HepG2 (cell line): ENCODE measurements at regions not wholly inside any gene's neighbourhood (a gene's known extent, or its start where the extent isn't known, plus 50 kb on each side); places are given as distances from the start of the nearest gene placed in this dataset.

Experiments used
- CHCHD3 ChIP-seq: sonication (generic); formaldehyde crosslinking; IDR thresholded peaks from 2 replicates; pipeline ENCODE4 v1.8.0; 2022; ENCODE audit warnings: mild to moderate bottlenecking, missing genetic modification reagents, moderate library complexity
- CREM ChIP-seq, 2 experiments: sonication (generic) in 1 of 2; formaldehyde crosslinking in 1 of 2; IDR thresholded peaks; 2 replicates each; pipeline versions ENCODE4 v1.4.0 to v1.6.1; 2016 to 2020; ENCODE audit warnings: antibody characterized with exemption in 1 of 2, mild to moderate bottlenecking in 1 of 2, missing genetic modification reagents in 1 of 2
- DBP ChIP-seq: sonication (generic); formaldehyde crosslinking; IDR thresholded peaks from 2 replicates; pipeline ENCODE4 v1.4.0; 2020; ENCODE audit warnings: missing genetic modification reagents; ENCODE audit errors: not compliant biosample characterization
- E2F2 ChIP-seq: sonication (generic); formaldehyde crosslinking; IDR thresholded peaks from 2 replicates; pipeline ENCODE4 v1.4.0; 2020; ENCODE audit warnings: missing genetic modification reagents, borderline replicate concordance
- ELF3 ChIP-seq: IDR thresholded peaks from 2 replicates; pipeline ENCODE4 v1.6.1; 2016; ENCODE audit warnings: missing genetic modification reagents, missing compliant biosample characterization
- GPN1 ChIP-seq: sonication (generic); formaldehyde crosslinking; IDR thresholded peaks from 2 replicates; pipeline ENCODE4 v1.5.1; 2020; ENCODE audit warnings: missing genetic modification reagents, borderline replicate concordance
- HMG20A ChIP-seq: IDR thresholded peaks from 2 replicates; pipeline ENCODE4 v1.6.1; 2016; ENCODE audit warnings: borderline replicate concordance
- HOXA5 ChIP-seq: sonication (generic); formaldehyde crosslinking; IDR thresholded peaks from 2 replicates; pipeline ENCODE4 v1.4.0; 2020; ENCODE audit warnings: missing genetic modification reagents
- HOXD1 ChIP-seq: sonication (generic); formaldehyde crosslinking; IDR thresholded peaks from 2 replicates; pipeline ENCODE4 v1.5.0; 2020; ENCODE audit warnings: missing genetic modification reagents
- IRF9 ChIP-seq: sonication (generic); formaldehyde crosslinking; IDR thresholded peaks from 2 replicates; pipeline ENCODE4 v1.8.0; 2022; ENCODE audit warnings: missing genetic modification reagents, mild to moderate bottlenecking, borderline replicate concordance
- KDM6A ChIP-seq: IDR thresholded peaks from 2 replicates; pipeline ENCODE4 v1.6.1; 2016; ENCODE audit warnings: low read depth
- MTA1 ChIP-seq: sonication (generic); formaldehyde crosslinking; IDR thresholded peaks from 2 replicates; pipeline ENCODE4 v1.4.0; 2020; ENCODE audit warnings: missing genetic modification reagents, mild to moderate bottlenecking, borderline replicate concordance
- MTF1 ChIP-seq: sonication (generic); formaldehyde crosslinking; IDR thresholded peaks from 2 replicates; pipeline ENCODE4 v1.5.0; 2020; ENCODE audit warnings: missing genetic modification reagents
- NR3C1 ChIP-seq: sonication (generic); formaldehyde crosslinking; IDR thresholded peaks from 2 replicates; pipeline ENCODE4 v1.4.0; 2020; ENCODE audit warnings: missing genetic modification reagents
- SIN3A ChIP-seq: IDR thresholded peaks from 2 replicates; pipeline ENCODE4 v1.6.1; 2011; ENCODE audit warnings: low read depth, mild to moderate bottlenecking, control low read depth, low read length, borderline replicate concordance
- SNRNP70 ChIP-seq: fragments of 200-400 bp; formaldehyde crosslinking; IDR thresholded peaks from 2 replicates; pipeline ENCODE4 v1.6.1; 2017; ENCODE audit warnings: mild to moderate bottlenecking, low read depth, low read length, moderate library complexity
- SP5 ChIP-seq: IDR thresholded peaks from 2 replicates; pipeline ENCODE4 v1.6.1; 2016; ENCODE audit warnings: low read depth, borderline replicate concordance
- SRSF4 ChIP-seq: fragments of 200-400 bp; formaldehyde crosslinking; IDR thresholded peaks from one replicate; pipeline ENCODE4 v1.6.1; 2018; ENCODE audit warnings: mild to moderate bottlenecking, low read depth, low read length, moderate library complexity; ENCODE audit not compliant: poor library complexity, severe bottlenecking
- TARDBP ChIP-seq: sonication (generic); formaldehyde crosslinking; IDR thresholded peaks from 2 replicates; pipeline ENCODE4 v1.8.0; 2022; ENCODE audit warnings: mild to moderate bottlenecking, missing genetic modification reagents
- TCF12 ChIP-seq, 2 experiments: fragments of 450-650 bp in 1 of 2; sonication (generic) in 1 of 2; formaldehyde crosslinking in 1 of 2; IDR thresholded peaks; 2 replicates each; pipeline versions ENCODE4 v1.6.1 to v1.8.0; 2017 to 2022; ENCODE audit warnings: antibody characterized with exemption in 1 of 2, mild to moderate bottlenecking in 1 of 2, missing genetic modification reagents in 1 of 2, moderate library complexity in 1 of 2
- YEATS4 ChIP-seq: sonication (generic); formaldehyde crosslinking; IDR thresholded peaks from 2 replicates; pipeline ENCODE4 v1.4.0; 2020; ENCODE audit warnings: missing genetic modification reagents, borderline replicate concordance
- ZNF232 ChIP-seq: sonication (generic); formaldehyde crosslinking; IDR thresholded peaks from 2 replicates; pipeline ENCODE4 v1.4.0; 2020; ENCODE audit warnings: missing genetic modification reagents, borderline replicate concordance
- ZNF329 ChIP-seq: sonication (generic); formaldehyde crosslinking; IDR thresholded peaks from 2 replicates; pipeline ENCODE4 v1.9.0; 2021; ENCODE audit warnings: low read depth, mild to moderate bottlenecking, missing genetic modification reagents
- ZNF331 ChIP-seq: sonication (generic); formaldehyde crosslinking; IDR thresholded peaks from 2 replicates; pipeline ENCODE4 v1.4.0; 2020; ENCODE audit warnings: missing genetic modification reagents
- ZNF414 ChIP-seq: sonication (generic); formaldehyde crosslinking; IDR thresholded peaks from 2 replicates; pipeline ENCODE4 v1.5.0; 2020; ENCODE audit warnings: missing genetic modification reagents
- ZNF768 ChIP-seq: sonication (generic); formaldehyde crosslinking; IDR thresholded peaks from 2 replicates; pipeline ENCODE4 v1.4.0; 2020; ENCODE audit warnings: missing genetic modification reagents
- ZSCAN12 ChIP-seq: sonication (generic); formaldehyde crosslinking; IDR thresholded peaks from 2 replicates; pipeline ENCODE4 v1.9.0; 2021; ENCODE audit warnings: mild to moderate bottlenecking, missing genetic modification reagents
- ZSCAN29 ChIP-seq: sonication (generic); formaldehyde crosslinking; conservative IDR thresholded peaks from 2 replicates; pipeline ENCODE4 v1.4.0; 2020; ENCODE audit warnings: mild to moderate bottlenecking, missing genetic modification reagents
- ZSCAN30 ChIP-seq: sonication (generic); formaldehyde crosslinking; IDR thresholded peaks from 2 replicates; pipeline ENCODE4 v1.5.0; 2020; ENCODE audit warnings: mild to moderate bottlenecking, missing genetic modification reagents

GRCh38 chr5:99037668-99038067 is 108.9 kb upstream of the CHD1 start (continued):
- peak; percentile 56; the same call in 1 of the 2 replicates for TF ChIP-seq SP5 (CRISPR knock-in tag)
- no peak for TF ChIP-seq ZNF329
- no peak for TF ChIP-seq ZNF232 (CRISPR knock-in tag)
- TF ChIP-seq YEATS4 (CRISPR knock-in tag): no peak
- no peak for TF ChIP-seq ZSCAN30 (CRISPR knock-in tag)
- TF ChIP-seq MTF1 (CRISPR knock-in tag): no peak
- TF ChIP-seq MTA1: no peak
- no peak for TF ChIP-seq SRSF4
- TF ChIP-seq DBP: no peak
- TF ChIP-seq TCF12 (IDR thresholded peaks at IDR 0.05): no peak
- no peak for TF ChIP-seq TCF12 (CRISPR knock-in tag; IDR thresholded peaks at IDR 0.05)
- no peak for TF ChIP-seq HMG20A (CRISPR knock-in tag)
- TF ChIP-seq SIN3A: no peak
- no peak for TF ChIP-seq ZNF768 (CRISPR knock-in tag)
- no peak for TF ChIP-seq IRF9
- no peak for TF ChIP-seq E2F2 (CRISPR knock-in tag)
- TF ChIP-seq KDM6A (CRISPR knock-in tag): no peak
- no peak for TF ChIP-seq HOXD1 (CRISPR knock-in tag)
- TF ChIP-seq GPN1: no peak
- peak; percentile 39; the same call in 1 of the 2 replicates for TF ChIP-seq ELF3 (CRISPR knock-in tag)
- no peak for TF ChIP-seq HOXA5 (CRISPR knock-in tag)
- TF ChIP-seq CREM (IDR thresholded peaks at IDR 0.05): no peak
- no peak for TF ChIP-seq CREM (CRISPR knock-in tag; IDR thresholded peaks at IDR 0.05)
- TF ChIP-seq SNRNP70: no peak
- TF ChIP-seq NR3C1 (CRISPR knock-in tag): no peak
- TF ChIP-seq CHCHD3 (CRISPR knock-in tag): no peak
- no peak for TF ChIP-seq ZNF414
- TF ChIP-seq TARDBP (CRISPR knock-in tag): no peak
- TF ChIP-seq ZSCAN12 (CRISPR knock-in tag): no peak
- TF ChIP-seq ZSCAN29 (CRISPR knock-in tag): no peak
- TF ChIP-seq ZNF331 (CRISPR knock-in tag): no peak
